A549 (cell line): ENCODE measurements at regions not wholly inside any gene's neighbourhood (a gene's known extent, or its start where the extent isn't known, plus 50 kb on each side); places are given as distances from the start of the nearest gene placed in this dataset.

ENCODE experiments used
- CBX8 ChIP-seq: fragments of 200-600 bp; sonication (generic); IDR thresholded peaks from 2 replicates; pipeline ENCODE4 v1.6.1; 2016
- CTCF ChIP-seq: fragments of >200 bp; sonication (Bioruptor Twin); formaldehyde crosslinking; IDR thresholded peaks from 3 replicates; pipeline ENCODE4 v1.5.1; 2016
- EP300 ChIP-seq, 2 experiments: fragments of >200 bp; sonication (Bioruptor Twin); formaldehyde crosslinking; IDR thresholded peaks; 2 replicates in 1 of 2; 3 replicates in 1 of 2; pipeline ENCODE4 v1.6.1; 2016 to 2017
- FOXS1 ChIP-seq: fragments of 250-450 bp; sonication (Bioruptor Pico); IDR thresholded peaks from 2 replicates; pipeline ENCODE4 v1.5.0; 2020; ENCODE audit warnings: mild to moderate bottlenecking, moderate library complexity
- HDAC2 ChIP-seq: fragments of 200-600 bp; sonication (generic); IDR thresholded peaks from 2 replicates; pipeline ENCODE4 v1.6.1; 2016
- MYC ChIP-seq: IDR thresholded peaks from 2 replicates; pipeline ENCODE4 v1.6.1; 2012; ENCODE audit warnings: mild to moderate bottlenecking, inconsistent platforms, low read length, improper control_type of control experiment, borderline replicate concordance
- POLR2A ChIP-seq: IDR thresholded peaks from 2 replicates; pipeline ENCODE4 v1.6.1; 2012; ENCODE audit warnings: mild to moderate bottlenecking, low read length
- RAD21 ChIP-seq, 2 experiments: fragments of >200 bp in 1 of 2; sonication (Bioruptor Twin) in 1 of 2; formaldehyde crosslinking in 1 of 2; IDR thresholded peaks in 1 of 2; conservative IDR thresholded peaks in 1 of 2; 2 replicates in 1 of 2; 3 replicates in 1 of 2; pipeline ENCODE4 v1.6.1; 2012 to 2018; ENCODE audit warnings: inconsistent platforms in 1 of 2
- RCOR1 ChIP-seq: fragments of 150-350 bp; IDR thresholded peaks from 2 replicates; pipeline ENCODE4 v1.6.1; 2014; ENCODE audit warnings: antibody characterized with exemption, low read length, low read depth
- REST ChIP-seq: fragments of 200-600 bp; sonication (generic); IDR thresholded peaks from 2 replicates; pipeline ENCODE4 v1.6.1; 2016; ENCODE audit warnings: antibody characterized with exemption, mild to moderate bottlenecking, moderate library complexity
- RNF2 ChIP-seq: fragments of 200-600 bp; sonication (generic); IDR thresholded peaks from 2 replicates; pipeline ENCODE4 v1.6.1; 2016; ENCODE audit warnings: low read depth, mild to moderate bottlenecking, antibody characterized with exemption, moderate library complexity, borderline replicate concordance
- ZSCAN20 ChIP-seq: fragments of 250-450 bp; sonication (Bioruptor Pico); IDR thresholded peaks from 2 replicates; pipeline ENCODE4 v1.8.0; 2022; ENCODE audit warnings: mild to moderate bottlenecking, moderate library complexity

- TF ChIP-seq CTCF (no peak), POLR2A (no peak), MYC (no peak), RAD21 (conservative IDR thresholded peaks at IDR 0.05 in 1 of 2, IDR thresholded peaks at IDR 0.05 in 1 of 2) (no peak), REST (no peak), FOXS1 (CRISPR knock-in tag) (no peak), RNF2 (no peak), ZSCAN20 (CRISPR knock-in tag) (no peak), HDAC2 (no peak), CBX8 (no peak), RCOR1 (no peak), EP300 (IDR thresholded peaks at IDR 0.05) (no peak)
Measured at GRCh38 chr7:9889554-9889953, 1084.1 kb upstream of the PHF14 start.
